Panc1 (cell line): ENCODE measurements at regions not wholly inside any gene's neighbourhood (a gene's known extent, or its start where the extent isn't known, plus 50 kb on each side); places are given as distances from the start of the nearest gene placed in this dataset.

Experiments
- ATAC-seq: fragments of 200-7000 bp; cut with Tn5 transposase; 2 replicates; pipeline ENCODE4 v1.9.1; 2020; ENCODE audit warnings: mild to moderate bottlenecking, moderate library complexity
- BruUV-seq: library from RNA; stranded (reverse); fragments of 400-500 nt; replicated peaks from 2 replicates; lab custom pipeline; 2021; lab: Mats Ljungman, UMichigan
- CTCF ChIA-PET: fragments of 300-600 bp; sonication (Branson Sonifier 250); formaldehyde crosslinking; loops from one replicate; lab custom pipeline; 2022; ENCODE audit warnings: antibody characterized with exemption; lab: Charles Lee
- POLR2A ChIA-PET: fragments of 300-600 bp; sonication (Branson Sonifier 250); formaldehyde crosslinking; loops from one replicate; lab custom pipeline; 2022; ENCODE audit warnings: antibody characterized with exemption; lab: Charles Lee
- DNase-seq: peaks from one replicate; pipeline ENCODE4 v3.0.0-alpha.2; 2010; ENCODE audit warnings: low read depth, low spot score
- H3K27ac ChIP-seq: 2 replicates; pipeline ENCODE4 v1.5.1; 2011; ENCODE audit warnings: mild to moderate bottlenecking, low read length, inconsistent platforms
- H3K27me3 ChIP-seq: fragments of 200-500 bp; sonication (Bioruptor generic); 2 replicates; pipeline ENCODE4 v1.6.0; 2014; ENCODE audit warnings: low read length, inconsistent platforms; ENCODE audit not compliant: control insufficient read depth, insufficient read depth
- H3K36me3 ChIP-seq: fragments of 200-500 bp; sonication (Bioruptor generic); 2 replicates; pipeline ENCODE4 v1.5.1; 2014; ENCODE audit warnings: inconsistent platforms, mild to moderate bottlenecking, low read length, moderate library complexity; ENCODE audit not compliant: control insufficient read depth, insufficient read depth
- H3K4me1 ChIP-seq: 2 replicates; pipeline ENCODE4 v1.5.1; 2011; ENCODE audit warnings: inconsistent platforms, mild to moderate bottlenecking, low read length, moderate library complexity; ENCODE audit not compliant: control insufficient read depth, insufficient read depth
- H3K4me3 ChIP-seq, 2 experiments: 2 replicates each; pipeline ENCODE4 v1.5.1; 2011 to 2012; ENCODE audit warnings: low read depth in 2 of 2, low read length in 2 of 2, mild to moderate bottlenecking in 2 of 2, inconsistent platforms in 1 of 2, moderate library complexity in 1 of 2
- H3K9me3 ChIP-seq: fragments of 200-500 bp; sonication (Bioruptor generic); 2 replicates; pipeline ENCODE4 v1.5.1; 2014; ENCODE audit warnings: low read depth, mild to moderate bottlenecking, inconsistent platforms, low read length, moderate library complexity; ENCODE audit not compliant: control insufficient read depth, insufficient read depth
- CTCF ChIP-seq: fragments of 450-650 bp; IDR thresholded peaks from 2 replicates; pipeline ENCODE4 v1.5.1; 2017; ENCODE audit warnings: mild to moderate bottlenecking
- POLR2AphosphoS5 ChIP-seq: IDR thresholded peaks from 2 replicates; pipeline ENCODE4 v1.6.1; 2012; ENCODE audit warnings: mild to moderate bottlenecking, low read depth, low read length, moderate library complexity
- REST ChIP-seq, 2 experiments: IDR thresholded peaks; 2 replicates each; pipeline ENCODE4 v1.6.1; 2011 to 2012; ENCODE audit warnings: low read depth in 2 of 2, control low read depth in 1 of 2, low read length in 1 of 2, mild to moderate bottlenecking in 1 of 2, moderate library complexity in 1 of 2; ENCODE audit not compliant: insufficient read depth in 1 of 2
- SIN3A ChIP-seq: IDR thresholded peaks from 2 replicates; pipeline ENCODE4 v1.6.1; 2012; ENCODE audit warnings: low read depth, mild to moderate bottlenecking, low read length, moderate library complexity, borderline replicate concordance; ENCODE audit not compliant: insufficient read depth
- TCF7L2 ChIP-seq: IDR thresholded peaks from 2 replicates; pipeline ENCODE4 v1.6.1; 2011; ENCODE audit warnings: mild to moderate bottlenecking, low read depth, low read length, inconsistent platforms
- in situ Hi-C: cut with HindIII; loops from 2 replicates; pipeline ENCODE4 v1.10.0; 2016; ENCODE audit warnings: low sequenced_read_pairs, low pct_unique_long_range_greater_than_20kb
- intact Hi-C: fragments of 100-400 bp; cut with micrococcal nuclease; formaldehyde crosslinking; loops from one replicate; pipeline ENCODE4 v1.10.0; 2022; ENCODE audit not compliant: unreplicated experiment

- POLR2A ChIA-PET, result no interaction called here
- in situ Hi-C loops (no loop called here), intact Hi-C loops (no loop called here)
- Histone ChIP-seq H3K36me3 (no peaks in the 10 kb centered on the region), H3K9me3 (no peaks in the 10 kb centered on the region), H3K27ac (no peak overlapping the region), H3K27me3 (0 out of 2 replicates have a peak, but pooled peaks cover 2% of the 10 kb centered on the region), H3K4me1 (no peaks in the 10 kb centered on the region), H3K4me3 (no peak overlapping the region)
- no peak for ATAC-seq
- DNase-seq, result no peak
- no TSS peak for BruUV-seq
- TF ChIP-seq REST (IDR thresholded peaks at IDR 0.05; ENCODE audit: insufficient read depth in 1 of 2, low read depth in 2 of 2, low read length in 1 of 2) (no peak), CTCF (no peak; the same call in 1 of the 2 replicates), POLR2AphosphoS5 (no peak), SIN3A (no peak), TCF7L2 (no peak)
- CTCF ChIA-PET, result interaction anchor here (0.6 kb wide), 1 partner anchor 376 kb away, joined by 3 read pairs; no protein-coding TSS in a partner anchor
Measured at GRCh38 chr12:47408171-47408871, 297.5 kb downstream of the RPAP3 start.

- ChIA-PET CTCF (no interaction called here), POLR2A (no interaction called here)
- intact Hi-C loops, result no loop called here
- no peaks in the 10 kb centered on the region for H3K27me3 ChIP-seq
- no peaks in the 10 kb centered on the region for H3K9me3 ChIP-seq
- ATAC-seq, result no peak
- BruUV-seq, result no TSS peak
- no peak overlapping the region for H3K27ac ChIP-seq
- no peaks in the 10 kb centered on the region for H3K4me1 ChIP-seq
- DNase-seq, result no peak
- in situ Hi-C loops, result no loop called here
- no peaks in the 10 kb centered on the region for H3K36me3 ChIP-seq
- TF ChIP-seq REST (IDR thresholded peaks at IDR 0.05; ENCODE audit: insufficient read depth in 1 of 2, low read depth in 2 of 2, low read length in 1 of 2) (no peak), TCF7L2 (no peak), POLR2AphosphoS5 (no peak), SIN3A (no peak), CTCF (no peak)
- H3K4me3 ChIP-seq, result no peak overlapping the region
Measured at GRCh38 chr12:47407463-47408129, 298.2 kb downstream of the RPAP3 start.
